CD4-positive, alpha-beta T cell treated with Interleukin-4 for 4 hours (primary cell): ENCODE measurements at regions not wholly inside any gene's neighbourhood (a gene's known extent, or its start where the extent isn't known, plus 50 kb on each side); places are given as distances from the start of the nearest gene placed in this dataset.
A peak's percentile ranks its signal among the peaks of the same experiment; 100 is the strongest.

Source experiments
- DNase-seq: peaks from one replicate; pipeline ENCODE4 v3.0.0-alpha.2; 2020

- DNase-seq, result no peak
Measured at GRCh38 chr6:126764104-126764503, 354.4 kb upstream of the RSPO3 start.

GRCh38 chr6:126764671-126765070 lies 353.8 kb upstream of the RSPO3 start:
- DNase-seq, result no peak

GRCh38 chr6:126766820-126767219 lies 351.7 kb upstream of the RSPO3 start:
- no peak for DNase-seq

- no peak for DNase-seq
Measured at GRCh38 chr6:126767711-126768110, 350.8 kb upstream of the RSPO3 start.

GRCh38 chr6:126770176-126770575 lies 348.3 kb upstream of the RSPO3 start:
- no peak for DNase-seq

- no peak for DNase-seq
Measured at GRCh38 chr6:126773112-126773805, 345.2 kb upstream of the RSPO3 start.

GRCh38 chr6:126779331-126779730 lies 339.1 kb upstream of the RSPO3 start:
- DNase-seq, result no peak

GRCh38 chr6:126781582-126781981 lies 336.9 kb upstream of the RSPO3 start:
- DNase-seq, result no peak

GRCh38 chr6:126784161-126784790 lies 334.2 kb upstream of the RSPO3 start:
- DNase-seq, result no peak

GRCh38 chr6:126786262-126786661 lies 332.2 kb upstream of the RSPO3 start:
- no peak for DNase-seq

- DNase-seq, result no peak
Measured at GRCh38 chr6:126787635-126788034, 330.8 kb upstream of the RSPO3 start.

GRCh38 chr6:126788861-126789365 lies 329.6 kb upstream of the RSPO3 start:
- DNase-seq, result no peak

- no peak for DNase-seq
Measured at GRCh38 chr6:126792340-126793085, 326.0 kb upstream of the RSPO3 start.

GRCh38 chr6:126795161-126795560 lies 323.3 kb upstream of the RSPO3 start:
- DNase-seq, result no peak

- no peak for DNase-seq
Measured at GRCh38 chr6:126797981-126798380, 320.5 kb upstream of the RSPO3 start.

GRCh38 chr6:126803769-126804168 lies 314.7 kb upstream of the RSPO3 start:
- no peak for DNase-seq

GRCh38 chr6:126804332-126805064 lies 314.0 kb upstream of the RSPO3 start:
- peak; percentile 8 for DNase-seq

- DNase-seq, result no peak
Measured at GRCh38 chr6:126805861-126806260, 312.6 kb upstream of the RSPO3 start.

- no peak for DNase-seq
Measured at GRCh38 chr6:126807876-126808275, 310.6 kb upstream of the RSPO3 start.

GRCh38 chr6:126811321-126811720 lies 307.1 kb upstream of the RSPO3 start:
- no peak for DNase-seq

GRCh38 chr6:126812010-126812409 lies 306.5 kb upstream of the RSPO3 start:
- no peak for DNase-seq

- no peak for DNase-seq
Measured at GRCh38 chr6:126812651-126813050, 305.8 kb upstream of the RSPO3 start.

- no peak for DNase-seq
Measured at GRCh38 chr6:126820634-126821033, 297.8 kb upstream of the RSPO3 start.
